Vagina (tissue), 2 donors: ENCODE measurements at regions not wholly inside any gene's neighbourhood (a gene's known extent, or its start where the extent isn't known, plus 50 kb on each side); places are given as distances from the start of the nearest gene placed in this dataset.

Source experiments
- CTCF ChIP-seq, 3 experiments: fragments of 450-650 bp in 2 of 3; fragments of 200-600 bp in 1 of 3; sonication (generic) in 1 of 3; IDR thresholded peaks; one replicate each; pipeline ENCODE4 v1.5.1; 2017 to 2019; ENCODE audit warnings: antibody characterized with exemption in 3 of 3, mild to moderate bottlenecking in 2 of 3, moderate library complexity in 2 of 3
- POLR2A ChIP-seq, 2 donors: fragments of 450-650 bp; IDR thresholded peaks; one replicate each; pipeline ENCODE4 v1.6.1; 2017; ENCODE audit warnings: antibody characterized with exemption in 2 of 2, mild to moderate bottlenecking in 2 of 2, moderate library complexity in 2 of 2
- POLR2AphosphoS5 ChIP-seq, 2 donors: sonication (generic); formaldehyde crosslinking; IDR thresholded peaks; one replicate each; pipeline ENCODE4 v1.9.0; 2017; ENCODE audit warnings: antibody characterized with exemption in 2 of 2, mild to moderate bottlenecking in 2 of 2, low read depth in 1 of 2; ENCODE audit not compliant: insufficient read depth in 1 of 2

- TF ChIP-seq CTCF (IDR thresholded peaks at IDR 0.05) (no peak), POLR2A (IDR thresholded peaks at IDR 0.05) (no peak), POLR2AphosphoS5 (IDR thresholded peaks at IDR 0.05; ENCODE audit: insufficient read depth in 1 of 2, low read depth in 1 of 2) (no peak)
Measured at GRCh38 chr13:22134261-22134660, 463.4 kb downstream of the FGF9 start.
